SK-N-SH treated with all-trans-retinoic acid at 6 μM for 48 hours (cell line): ENCODE measurements at regions not wholly inside any gene's neighbourhood (a gene's known extent, or its start where the extent isn't known, plus 50 kb on each side); places are given as distances from the start of the nearest gene placed in this dataset.

Experiments
- ATAC-seq: fragments of 200-7000 bp; cut with Tn5 transposase; 3 replicates; pipeline ENCODE4 v1.9.1; 2020; ENCODE audit warnings: mild to moderate bottlenecking, moderate library complexity
- ARNTL ChIP-seq: fragments of 450-650 bp; formaldehyde crosslinking; IDR thresholded peaks from 2 replicates; pipeline ENCODE4 v1.5.0; 2020; ENCODE audit warnings: low read depth, mild to moderate bottlenecking, moderate library complexity, borderline replicate concordance
- BACH2 ChIP-seq: fragments of 250-450 bp; sonication (Bioruptor Pico); IDR thresholded peaks from 2 replicates; pipeline ENCODE4 v1.9.0; 2021; ENCODE audit warnings: mild to moderate bottlenecking, borderline replicate concordance
- CSDC2 ChIP-seq: fragments of 250-450 bp; sonication (Bioruptor Pico); IDR thresholded peaks from 2 replicates; pipeline ENCODE4 v1.5.0; 2020; ENCODE audit warnings: mild to moderate bottlenecking, moderate library complexity
- ESRRG ChIP-seq: fragments of 250-450 bp; sonication (Bioruptor Pico); IDR thresholded peaks from 2 replicates; pipeline ENCODE4 v1.6.1; 2021; ENCODE audit warnings: mild to moderate bottlenecking
- GLIS3 ChIP-seq: fragments of 250-450 bp; sonication (Bioruptor Pico); IDR thresholded peaks from 2 replicates; pipeline ENCODE4 v1.5.0; 2020; ENCODE audit warnings: mild to moderate bottlenecking, moderate library complexity
- ISL1 ChIP-seq: fragments of 250-450 bp; sonication (Bioruptor Pico); IDR thresholded peaks from 2 replicates; pipeline ENCODE4 v2.1.2; 2022; ENCODE audit warnings: mild to moderate bottlenecking, moderate library complexity
- PPARA ChIP-seq: fragments of 250-450 bp; sonication (Bioruptor Pico); IDR thresholded peaks from 2 replicates; pipeline ENCODE4 v1.5.0; 2020; ENCODE audit warnings: mild to moderate bottlenecking, borderline replicate concordance
- RARB ChIP-seq: fragments of 250-450 bp; sonication (Bioruptor Pico); IDR thresholded peaks from 2 replicates; pipeline ENCODE4 v1.8.0; 2021; ENCODE audit warnings: mild to moderate bottlenecking, moderate library complexity
- SNAI2 ChIP-seq: fragments of 250-450 bp; sonication (Bioruptor Pico); IDR thresholded peaks from 2 replicates; pipeline ENCODE4 v1.5.0; 2020; ENCODE audit warnings: mild to moderate bottlenecking, moderate library complexity
- TCF4 ChIP-seq: fragments of 250-450 bp; sonication (Bioruptor Pico); IDR thresholded peaks from 2 replicates; pipeline ENCODE4 v1.8.0; 2021; ENCODE audit warnings: mild to moderate bottlenecking, moderate library complexity, borderline replicate concordance
- TOX ChIP-seq: fragments of 250-450 bp; sonication (Bioruptor Pico); IDR thresholded peaks from 2 replicates; pipeline ENCODE4 v1.8.0; 2021; ENCODE audit warnings: mild to moderate bottlenecking, moderate library complexity, borderline replicate concordance
- ZC3H10 ChIP-seq: fragments of 250-450 bp; sonication (Bioruptor Pico); IDR thresholded peaks from 2 replicates; pipeline ENCODE4 v1.5.1; 2021; ENCODE audit warnings: mild to moderate bottlenecking, moderate library complexity
- ZFP3 ChIP-seq: fragments of 250-450 bp; sonication (Bioruptor Pico); IDR thresholded peaks from 2 replicates; pipeline ENCODE4 v1.5.0; 2020; ENCODE audit warnings: mild to moderate bottlenecking, moderate library complexity
- ZFP30 ChIP-seq: fragments of 450-650 bp; formaldehyde crosslinking; IDR thresholded peaks from 2 replicates; pipeline ENCODE4 v1.5.0; 2022; ENCODE audit warnings: mild to moderate bottlenecking, moderate library complexity
- ZNF565 ChIP-seq: fragments of 450-650 bp; formaldehyde crosslinking; conservative IDR thresholded peaks from 2 replicates; pipeline ENCODE4 v1.5.0; 2020; ENCODE audit warnings: low read depth, mild to moderate bottlenecking, moderate library complexity
- ZNF70 ChIP-seq: fragments of 450-650 bp; formaldehyde crosslinking; IDR thresholded peaks from 2 replicates; pipeline ENCODE4 v1.5.0; 2020; ENCODE audit warnings: mild to moderate bottlenecking, moderate library complexity
- ZNF8 ChIP-seq: fragments of 450-650 bp; formaldehyde crosslinking; IDR thresholded peaks from 2 replicates; pipeline ENCODE4 v1.5.0; 2020; ENCODE audit warnings: mild to moderate bottlenecking, moderate library complexity
- TF ChIP-seq, protein P1 (sequence below): fragments of 250-450 bp; sonication (Bioruptor Pico); IDR thresholded peaks from 2 replicates; pipeline ENCODE4 v1.5.1; 2021; ENCODE audit warnings: mild to moderate bottlenecking, moderate library complexity
- TF ChIP-seq, protein P2 (sequence below): fragments of 250-450 bp; sonication (Bioruptor Pico); IDR thresholded peaks from 2 replicates; pipeline ENCODE4 v1.8.0; 2020; ENCODE audit warnings: mild to moderate bottlenecking, moderate library complexity, borderline replicate concordance
- TF ChIP-seq, protein P3 (sequence below): fragments of 250-450 bp; sonication (Bioruptor Pico); IDR thresholded peaks from 2 replicates; pipeline ENCODE4 v1.5.0; 2020; ENCODE audit warnings: mild to moderate bottlenecking, moderate library complexity

DNA sequence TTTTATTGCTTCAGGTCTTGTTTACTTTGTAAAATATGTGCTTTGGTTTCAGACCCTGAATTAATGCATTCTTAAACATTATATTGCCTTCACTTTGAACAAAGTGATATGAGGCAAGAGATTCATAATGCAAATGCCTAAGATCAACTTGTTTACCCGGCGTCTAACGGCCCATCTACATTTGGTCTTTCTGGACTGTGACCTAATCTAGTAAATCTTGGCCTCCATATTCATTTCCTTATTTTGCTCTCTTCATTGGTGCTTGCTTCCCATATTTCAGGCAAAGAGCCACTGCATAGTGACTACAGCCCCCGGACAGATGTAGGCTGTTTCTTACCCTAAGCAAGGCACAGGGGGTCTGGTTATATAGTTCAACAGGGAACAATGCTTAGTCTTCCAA, 53.0 kb upstream of the SLC39A10 start:
- no peak for ATAC-seq

DNA sequence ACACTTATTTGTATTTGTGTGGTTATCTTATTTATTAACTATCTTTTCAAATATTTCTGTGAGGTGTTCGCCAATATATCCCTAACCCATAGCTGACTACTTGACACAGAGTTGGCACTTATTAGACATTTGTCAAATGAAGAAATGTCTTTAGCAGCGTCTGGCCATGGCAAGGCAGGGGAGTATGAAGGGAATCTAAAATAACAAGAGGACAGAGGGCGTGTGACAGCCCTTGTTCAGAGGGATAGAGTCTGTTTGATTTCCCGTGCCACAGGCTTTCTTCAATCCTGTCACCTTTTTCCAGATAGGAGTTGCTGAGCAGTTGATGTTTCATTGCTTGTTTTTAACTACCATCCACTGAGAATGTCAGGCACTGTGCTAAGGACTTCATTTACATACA, 53.6 kb upstream of the SLC39A10 start:
- ATAC-seq: no peak
- no peak for TF ChIP-seq ZNF565 (CRISPR knock-in tag)

More for the DNA sequence above, 53.0 kb upstream of the SLC39A10 start:
- TF ChIP-seq RARB (CRISPR knock-in tag): no peak
- no peak for TF ChIP-seq CSDC2 (CRISPR knock-in tag)
- TF ChIP-seq PPARA: no peak
- TF ChIP-seq, protein P1, sequence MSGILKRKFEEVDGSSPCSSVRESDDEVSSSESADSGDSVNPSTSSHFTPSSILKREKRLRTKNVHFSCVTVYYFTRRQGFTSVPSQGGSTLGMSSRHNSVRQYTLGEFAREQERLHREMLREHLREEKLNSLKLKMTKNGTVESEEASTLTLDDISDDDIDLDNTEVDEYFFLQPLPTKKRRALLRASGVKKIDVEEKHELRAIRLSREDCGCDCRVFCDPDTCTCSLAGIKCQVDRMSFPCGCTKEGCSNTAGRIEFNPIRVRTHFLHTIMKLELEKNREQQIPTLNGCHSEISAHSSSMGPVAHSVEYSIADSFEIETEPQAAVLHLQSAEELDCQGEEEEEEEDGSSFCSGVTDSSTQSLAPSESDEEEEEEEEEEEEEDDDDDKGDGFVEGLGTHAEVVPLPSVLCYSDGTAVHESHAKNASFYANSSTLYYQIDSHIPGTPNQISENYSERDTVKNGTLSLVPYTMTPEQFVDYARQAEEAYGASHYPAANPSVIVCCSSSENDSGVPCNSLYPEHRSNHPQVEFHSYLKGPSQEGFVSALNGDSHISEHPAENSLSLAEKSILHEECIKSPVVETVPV (CRISPR knock-in tag): no peak
- no peak for TF ChIP-seq TOX (CRISPR knock-in tag)
- TF ChIP-seq, protein P2, sequence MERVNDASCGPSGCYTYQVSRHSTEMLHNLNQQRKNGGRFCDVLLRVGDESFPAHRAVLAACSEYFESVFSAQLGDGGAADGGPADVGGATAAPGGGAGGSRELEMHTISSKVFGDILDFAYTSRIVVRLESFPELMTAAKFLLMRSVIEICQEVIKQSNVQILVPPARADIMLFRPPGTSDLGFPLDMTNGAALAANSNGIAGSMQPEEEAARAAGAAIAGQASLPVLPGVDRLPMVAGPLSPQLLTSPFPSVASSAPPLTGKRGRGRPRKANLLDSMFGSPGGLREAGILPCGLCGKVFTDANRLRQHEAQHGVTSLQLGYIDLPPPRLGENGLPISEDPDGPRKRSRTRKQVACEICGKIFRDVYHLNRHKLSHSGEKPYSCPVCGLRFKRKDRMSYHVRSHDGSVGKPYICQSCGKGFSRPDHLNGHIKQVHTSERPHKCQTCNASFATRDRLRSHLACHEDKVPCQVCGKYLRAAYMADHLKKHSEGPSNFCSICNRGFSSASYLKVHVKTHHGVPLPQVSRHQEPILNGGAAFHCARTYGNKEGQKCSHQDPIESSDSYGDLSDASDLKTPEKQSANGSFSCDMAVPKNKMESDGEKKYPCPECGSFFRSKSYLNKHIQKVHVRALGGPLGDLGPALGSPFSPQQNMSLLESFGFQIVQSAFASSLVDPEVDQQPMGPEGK: no peak
- TF ChIP-seq BACH2 (CRISPR knock-in tag): no peak
- no peak for TF ChIP-seq SNAI2
- no peak for TF ChIP-seq ZFP3
- TF ChIP-seq ZNF8: no peak
- TF ChIP-seq ZNF565 (CRISPR knock-in tag): no peak
- no peak for TF ChIP-seq TCF4 (CRISPR knock-in tag)
- no peak for TF ChIP-seq ZNF70 (CRISPR knock-in tag)
- no peak for TF ChIP-seq ZFP30 (CRISPR knock-in tag)
- TF ChIP-seq, protein P3, sequence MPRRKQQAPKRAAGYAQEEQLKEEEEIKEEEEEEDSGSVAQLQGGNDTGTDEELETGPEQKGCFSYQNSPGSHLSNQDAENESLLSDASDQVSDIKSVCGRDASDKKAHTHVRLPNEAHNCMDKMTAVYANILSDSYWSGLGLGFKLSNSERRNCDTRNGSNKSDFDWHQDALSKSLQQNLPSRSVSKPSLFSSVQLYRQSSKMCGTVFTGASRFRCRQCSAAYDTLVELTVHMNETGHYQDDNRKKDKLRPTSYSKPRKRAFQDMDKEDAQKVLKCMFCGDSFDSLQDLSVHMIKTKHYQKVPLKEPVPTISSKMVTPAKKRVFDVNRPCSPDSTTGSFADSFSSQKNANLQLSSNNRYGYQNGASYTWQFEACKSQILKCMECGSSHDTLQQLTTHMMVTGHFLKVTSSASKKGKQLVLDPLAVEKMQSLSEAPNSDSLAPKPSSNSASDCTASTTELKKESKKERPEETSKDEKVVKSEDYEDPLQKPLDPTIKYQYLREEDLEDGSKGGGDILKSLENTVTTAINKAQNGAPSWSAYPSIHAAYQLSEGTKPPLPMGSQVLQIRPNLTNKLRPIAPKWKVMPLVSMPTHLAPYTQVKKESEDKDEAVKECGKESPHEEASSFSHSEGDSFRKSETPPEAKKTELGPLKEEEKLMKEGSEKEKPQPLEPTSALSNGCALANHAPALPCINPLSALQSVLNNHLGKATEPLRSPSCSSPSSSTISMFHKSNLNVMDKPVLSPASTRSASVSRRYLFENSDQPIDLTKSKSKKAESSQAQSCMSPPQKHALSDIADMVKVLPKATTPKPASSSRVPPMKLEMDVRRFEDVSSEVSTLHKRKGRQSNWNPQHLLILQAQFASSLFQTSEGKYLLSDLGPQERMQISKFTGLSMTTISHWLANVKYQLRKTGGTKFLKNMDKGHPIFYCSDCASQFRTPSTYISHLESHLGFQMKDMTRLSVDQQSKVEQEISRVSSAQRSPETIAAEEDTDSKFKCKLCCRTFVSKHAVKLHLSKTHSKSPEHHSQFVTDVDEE: no peak
- TF ChIP-seq ISL1 (CRISPR knock-in tag): no peak

DNA sequence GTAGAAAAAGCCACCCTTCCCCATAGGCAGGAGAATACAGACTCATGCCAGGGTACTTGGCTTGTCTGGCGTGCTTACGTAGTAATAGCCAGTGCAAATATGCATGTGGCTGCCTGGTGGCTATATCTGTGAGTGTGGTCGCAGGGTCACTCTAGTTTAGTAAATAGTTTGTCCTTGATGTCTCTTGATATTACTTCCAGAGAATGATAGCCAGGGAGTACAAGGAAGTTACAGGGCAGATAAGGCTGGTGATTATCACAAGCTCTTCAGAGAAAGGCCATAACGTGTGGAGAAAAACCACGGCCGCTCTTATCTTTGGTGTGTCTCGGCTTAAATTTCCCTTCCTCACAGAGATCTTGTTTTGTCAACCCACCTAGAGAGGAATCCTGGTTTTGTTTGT, 54.3 kb upstream of the SLC39A10 start:
- ATAC-seq: no peak
- TF ChIP-seq ISL1 (CRISPR knock-in tag): no peak
- TF ChIP-seq ZNF70 (CRISPR knock-in tag): no peak
- TF ChIP-seq BACH2 (CRISPR knock-in tag): no peak
- TF ChIP-seq CSDC2 (CRISPR knock-in tag): no peak
- no peak for TF ChIP-seq ARNTL (CRISPR knock-in tag)

DNA sequence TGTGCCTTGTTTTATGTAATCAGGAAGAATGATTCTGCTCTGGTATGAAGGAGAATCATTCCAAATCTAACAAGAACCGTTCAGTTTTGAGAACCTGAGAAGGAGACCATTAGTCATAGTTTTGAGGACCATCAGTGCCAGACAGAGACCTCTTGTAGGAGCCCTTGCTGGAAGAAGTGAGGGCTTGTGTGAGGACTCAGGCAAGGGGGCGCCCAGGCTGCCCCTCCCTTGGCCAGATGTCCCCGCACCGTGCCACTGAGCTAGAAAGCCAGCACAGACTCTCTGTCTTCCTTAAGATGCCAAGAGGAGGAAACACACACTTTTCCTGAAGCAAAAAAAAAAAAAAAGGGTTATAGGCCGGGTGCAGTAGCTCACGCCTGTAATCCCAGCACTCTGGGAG, 55.7 kb upstream of the SLC39A10 start:
- peak; percentile 39; the same call in 1 of the 3 replicates for ATAC-seq
- TF ChIP-seq PPARA (no peak), ZFP3 (no peak), TOX (CRISPR knock-in tag) (no peak), ZC3H10 (no peak), ZNF565 (CRISPR knock-in tag) (no peak), ZFP30 (CRISPR knock-in tag) (no peak), ARNTL (CRISPR knock-in tag) (no peak), TCF4 (CRISPR knock-in tag) (no peak), CSDC2 (CRISPR knock-in tag) (no peak), ESRRG (CRISPR knock-in tag) (no peak)

DNA sequence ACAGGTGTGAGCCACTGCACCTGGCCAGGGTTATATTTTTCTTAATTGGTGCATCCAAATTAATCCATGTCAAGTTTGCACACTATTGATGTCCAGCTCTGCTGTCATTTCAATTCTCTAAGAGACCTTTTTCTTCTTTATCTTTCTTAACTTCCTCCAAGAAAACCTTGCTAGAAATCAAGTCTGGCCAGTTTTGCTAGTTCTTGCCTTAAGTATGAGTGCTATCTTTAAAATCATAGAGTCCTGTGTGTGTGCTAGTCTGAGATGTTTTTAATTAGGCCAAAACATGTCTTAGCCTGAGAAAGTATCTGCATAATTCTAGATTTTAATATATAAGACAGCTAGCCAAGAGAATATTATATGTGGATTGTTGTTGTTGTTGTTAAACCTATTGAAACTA, 56.2 kb upstream of the SLC39A10 start:
- no peak for ATAC-seq
- TF ChIP-seq ESRRG (CRISPR knock-in tag) (no peak), ZNF70 (CRISPR knock-in tag) (no peak), ZNF565 (CRISPR knock-in tag) (no peak), TCF4 (CRISPR knock-in tag) (no peak), RARB (CRISPR knock-in tag) (no peak), PPARA (no peak), CSDC2 (CRISPR knock-in tag) (no peak), ZNF8 (no peak), ISL1 (CRISPR knock-in tag) (no peak), GLIS3 (CRISPR knock-in tag) (no peak), SNAI2 (no peak), TOX (CRISPR knock-in tag) (no peak), ZC3H10 (no peak), ZFP30 (CRISPR knock-in tag) (no peak)
- TF ChIP-seq, protein P3: no peak
- TF ChIP-seq, protein P1 (CRISPR knock-in tag): no peak
- TF ChIP-seq, protein P2: no peak
